ENCODE measurements at regions not wholly inside any gene's neighbourhood (a gene's known extent, or its start where the extent isn't known, plus 50 kb on each side); places are given as distances from the start of the nearest gene placed in this dataset.
"Not testable (repeated sequence)": the region's sequence is repeated elsewhere in the genome, so short reads cannot be mapped to it uniquely, and the experiment has no call there.

GRCh38 chr18:56438480-56438879 lies 199.9 kb downstream of the TXNL1 start:
- DNase-seq: not testable (repeated sequence)

DNA sequence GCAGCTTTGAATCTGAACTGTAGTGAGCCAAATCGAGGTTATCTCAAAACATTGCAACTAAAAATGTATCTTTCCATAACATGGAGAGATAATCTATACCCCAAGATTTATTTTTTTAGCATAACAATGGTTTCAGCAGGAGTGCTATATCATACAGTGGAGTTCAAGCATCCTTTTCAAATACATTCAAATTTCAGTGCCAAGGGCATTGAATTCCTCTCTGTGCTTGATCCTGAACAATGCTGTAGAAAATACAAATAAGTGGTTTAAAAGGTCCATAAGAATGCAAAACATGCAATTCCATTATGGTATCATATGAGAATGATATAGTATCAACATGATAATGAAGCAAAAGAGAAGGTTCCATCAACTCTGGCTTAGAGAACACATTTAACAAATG lies 201.7 kb downstream of the TXNL1 start:
- DNase-seq: no peak

DNA sequence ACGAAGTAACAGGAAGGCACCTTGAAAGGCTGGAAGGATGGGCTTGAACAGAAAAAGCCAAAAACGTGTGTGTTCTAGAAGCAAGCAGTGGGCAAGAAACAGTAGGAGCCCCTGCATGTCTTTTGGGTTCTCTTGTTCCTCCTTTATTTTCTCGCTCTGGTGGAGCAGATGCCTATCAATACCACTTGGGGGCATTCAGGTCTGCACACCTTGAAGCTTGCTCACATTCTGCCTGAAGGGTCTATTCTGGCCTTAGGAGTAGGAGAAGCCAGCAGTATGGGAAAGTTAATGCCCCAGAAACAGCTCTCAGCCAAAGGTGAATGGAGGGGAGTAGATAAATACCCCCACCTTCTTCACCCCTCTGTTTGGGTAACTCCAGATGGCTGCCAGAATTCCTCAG lies 204.5 kb downstream of the TXNL1 start:
- DNase-seq: no peak

DNA sequence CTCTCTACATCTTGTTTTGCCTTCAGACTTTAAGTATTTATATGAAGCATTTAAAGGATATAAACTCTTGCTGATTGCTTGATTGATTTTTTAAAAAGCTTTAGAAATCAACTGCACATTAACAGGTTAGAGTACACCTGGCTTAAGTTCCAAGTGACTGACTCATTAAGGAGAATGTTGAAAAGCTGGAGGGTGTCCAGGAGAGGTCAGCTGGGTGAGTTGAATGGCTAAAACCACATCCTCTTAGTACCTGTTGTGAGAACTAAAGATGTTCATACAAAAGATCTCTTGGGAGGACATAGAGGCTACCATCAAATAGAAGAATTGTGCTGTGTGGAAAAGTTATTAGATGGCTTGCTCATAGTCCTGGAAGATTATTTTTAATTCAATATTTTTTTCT lies 206.8 kb downstream of the TXNL1 start:
- DNase-seq: no peak

GRCh38 chr18:56423626-56424025 lies 214.8 kb downstream of the TXNL1 start:
- DNase-seq: no peak

DNA sequence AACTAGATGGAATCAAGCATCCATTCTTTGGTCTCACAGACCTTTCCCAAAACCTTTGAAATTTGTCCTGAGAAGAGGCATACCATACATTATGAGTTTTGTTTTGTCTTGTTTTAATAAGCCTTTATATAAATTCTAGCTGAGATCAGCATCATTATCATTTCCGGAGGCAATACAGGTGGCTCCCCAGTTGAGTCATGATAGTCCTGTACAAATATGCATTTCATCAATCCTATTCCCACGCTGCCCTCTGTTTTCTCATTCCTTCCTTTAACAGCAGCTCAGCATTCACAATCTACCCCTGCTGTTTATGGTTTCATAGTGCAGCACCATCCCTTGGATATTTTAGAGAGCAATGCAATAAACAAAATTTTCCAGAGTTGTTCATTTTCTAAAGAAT lies 216.7 kb downstream of the TXNL1 start:
- no peak for DNase-seq

GRCh38 chr18:56420868-56421267 lies 217.5 kb downstream of the TXNL1 start:
- DNase-seq: not testable (repeated sequence)

GRCh38 chr18:56414357-56414756 lies 224.0 kb downstream of the TXNL1 start:
- DNase-seq: no peak

- no peak for DNase-seq
Observed at GRCh38 chr18:56413862-56414261, 224.5 kb downstream of the TXNL1 start.

DNA sequence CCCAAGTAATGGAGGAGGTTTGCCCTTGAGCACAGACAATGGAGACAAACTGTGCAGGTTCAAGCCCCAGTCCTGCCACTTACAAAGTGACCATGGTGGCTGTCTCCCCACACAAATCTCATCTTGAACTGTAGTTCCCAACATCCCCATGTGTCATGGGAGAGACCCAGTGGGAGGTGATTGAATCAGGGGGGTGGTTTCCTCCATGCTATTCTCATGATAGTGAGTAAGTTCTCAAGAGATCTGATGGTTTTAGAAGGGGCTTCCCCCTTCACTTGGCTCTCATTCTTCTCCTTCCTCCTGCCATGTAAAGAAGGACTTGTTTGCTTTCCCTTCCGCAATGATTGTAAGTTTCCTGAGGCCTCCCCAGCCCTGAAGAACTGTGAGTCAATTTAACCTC lies 225.4 kb downstream of the TXNL1 start:
- DNase-seq: no peak

DNA sequence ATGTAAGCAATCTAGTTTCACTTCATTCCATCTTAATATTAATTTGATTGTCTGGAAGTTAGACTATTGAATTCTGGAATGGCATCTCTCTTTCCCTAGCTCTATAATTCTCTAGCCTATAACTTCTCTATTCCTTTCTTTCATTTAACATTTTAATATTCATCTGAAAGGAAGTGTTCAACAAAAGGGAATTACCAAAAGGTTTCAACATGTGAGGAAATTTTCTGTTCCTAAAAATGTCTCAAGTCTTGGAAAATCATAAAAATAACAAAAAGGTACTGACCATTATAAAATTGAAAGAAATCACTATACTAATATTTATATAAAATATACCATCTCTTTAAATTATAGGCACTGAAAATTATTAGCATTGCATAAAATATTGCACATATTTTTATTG lies 228.7 kb downstream of the TXNL1 start:
- no peak for DNase-seq

- no peak for DNase-seq
Observed at GRCh38 chr18:56407646-56408180, 230.7 kb downstream of the TXNL1 start.

- DNase-seq: no peak
Observed at GRCh38 chr18:56402872-56403516, 235.4 kb downstream of the TXNL1 start.

DNA sequence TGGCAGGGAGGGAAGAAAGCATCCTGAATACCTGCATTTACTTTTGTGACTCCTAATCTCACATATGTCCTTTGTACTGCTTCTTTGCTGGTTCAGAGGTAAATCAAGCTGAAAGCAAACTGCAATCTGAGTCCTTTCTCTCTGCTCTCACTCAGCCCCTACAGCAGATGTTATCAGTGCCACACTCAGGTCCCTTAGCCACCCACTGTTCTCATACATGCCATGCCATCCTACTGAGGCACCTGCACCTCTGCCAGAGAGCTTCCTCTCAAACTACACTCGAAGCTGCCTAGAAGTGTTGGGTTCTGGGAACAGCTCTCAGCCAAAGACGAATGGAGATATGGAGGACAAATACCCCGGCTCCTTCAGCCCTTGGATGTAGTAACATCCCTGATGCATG lies 244.5 kb downstream of the TXNL1 start:
- DNase-seq: no peak

DNA sequence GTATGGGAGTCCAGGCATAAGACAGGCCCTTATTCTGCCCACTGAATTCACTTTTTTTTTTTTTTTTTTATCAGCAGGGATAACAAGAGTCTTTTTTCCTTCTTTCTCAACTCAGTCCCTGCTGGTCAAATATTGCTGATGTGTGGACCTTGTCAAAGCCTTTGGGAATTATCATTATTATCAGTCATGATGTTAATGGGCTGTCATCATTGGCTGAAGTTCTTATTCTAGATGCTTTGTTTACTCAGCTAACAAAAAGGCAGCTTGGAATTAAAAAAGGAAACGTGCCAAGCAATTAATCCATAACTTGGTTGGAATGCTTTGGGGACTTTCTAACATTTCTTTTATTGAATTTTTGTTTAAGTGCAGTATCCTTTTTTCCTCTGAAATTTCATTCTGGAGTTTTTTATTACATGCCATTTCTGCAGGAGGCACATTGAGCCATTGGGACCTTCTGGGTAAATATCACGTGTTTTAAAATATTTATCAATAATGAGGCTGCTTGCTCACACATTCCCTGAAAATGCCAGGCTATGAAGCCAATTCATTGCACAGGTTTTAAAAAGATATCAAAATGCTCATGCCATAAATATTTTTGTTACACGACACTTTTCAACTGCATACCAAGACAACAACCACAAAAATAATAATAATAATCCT lies 246.3 kb downstream of the TXNL1 start:
- no peak for DNase-seq

DNA sequence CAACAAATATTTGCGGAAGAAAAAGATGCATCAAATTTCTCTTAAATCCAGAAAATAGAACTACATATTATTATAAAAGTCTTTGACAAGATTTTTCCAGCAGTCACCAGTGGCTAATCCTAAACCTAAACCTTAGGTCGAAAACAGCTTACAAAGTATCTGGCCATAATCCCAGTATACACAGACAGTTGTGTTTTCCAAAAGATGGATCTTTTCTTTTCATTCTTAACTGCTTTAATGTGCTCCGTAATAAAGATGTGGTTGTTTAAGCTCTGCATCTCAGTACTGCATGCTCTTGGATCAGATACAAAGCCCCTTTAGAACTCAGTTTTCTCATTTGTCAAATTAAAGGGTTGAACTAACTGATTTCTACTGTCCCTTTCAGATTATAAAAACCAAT lies 247.8 kb downstream of the TXNL1 start:
- no peak for DNase-seq

DNA sequence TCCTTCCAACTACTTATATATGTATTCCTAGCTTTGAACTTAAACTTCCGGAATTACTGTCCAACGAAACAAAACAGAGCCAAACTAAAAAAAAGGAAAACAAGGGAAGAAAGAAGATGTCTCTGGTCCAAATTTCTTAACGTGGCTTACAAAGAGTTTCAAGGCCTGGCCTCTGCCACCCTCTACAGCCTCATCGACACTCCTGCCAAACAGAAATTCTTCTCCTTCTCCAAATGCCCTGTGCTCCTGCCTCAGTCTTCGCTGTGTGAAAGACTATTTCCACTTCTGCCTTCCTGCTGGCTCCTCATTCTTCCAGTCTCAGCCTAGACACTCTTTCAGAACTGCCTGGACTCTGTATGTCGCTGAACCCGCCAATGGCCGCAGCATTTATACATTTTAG lies 249.2 kb downstream of the TXNL1 start:
- DNase-seq: no peak

GRCh38 chr18:56388571-56388970 lies 249.8 kb downstream of the TXNL1 start:
- DNase-seq: no peak

DNA sequence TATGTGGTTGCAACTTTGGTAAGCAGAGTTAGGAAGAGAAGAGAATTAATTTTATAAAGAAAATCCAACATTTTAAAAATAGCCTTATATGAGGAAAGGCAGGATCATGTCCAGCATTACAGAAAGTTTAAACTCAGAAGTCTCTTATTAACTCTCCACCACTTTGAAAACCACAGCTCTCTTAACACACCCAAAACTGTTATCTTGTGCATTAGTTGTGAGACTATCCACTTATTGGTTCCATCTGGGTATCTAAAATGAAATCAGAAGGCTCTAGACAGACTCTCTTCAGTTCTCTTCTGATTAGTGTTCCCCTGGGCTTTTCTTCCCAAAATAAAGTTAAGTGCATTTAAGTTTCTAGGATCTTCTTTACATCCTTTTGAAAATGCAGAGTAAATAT lies 251.5 kb downstream of the TXNL1 start:
- no peak for DNase-seq

GRCh38 chr18:56383349-56383748 lies 255.0 kb downstream of the TXNL1 start:
- no peak for DNase-seq

DNA sequence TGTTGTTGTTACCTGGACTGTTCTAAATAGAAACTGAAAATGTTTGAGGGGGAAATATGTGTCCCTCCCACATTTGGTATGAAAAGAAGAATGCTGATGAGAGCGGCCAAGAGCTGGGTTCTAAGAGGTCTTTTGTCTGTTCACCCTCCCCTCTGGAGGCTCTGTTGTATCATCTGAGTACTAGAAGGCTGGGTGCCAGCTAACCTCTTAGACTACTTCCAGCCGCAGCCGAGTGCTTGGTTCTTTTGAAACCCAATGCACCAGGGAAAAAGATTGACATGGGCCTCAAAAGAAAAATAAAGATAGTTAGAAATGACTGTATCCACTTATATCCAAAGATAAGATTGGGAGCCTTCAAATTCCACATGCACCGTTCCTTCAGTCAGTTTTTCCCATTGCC lies 255.9 kb downstream of the TXNL1 start:
- DNase-seq: no peak

- DNase-seq: no peak
Observed at GRCh38 chr18:56381196-56381595, 257.2 kb downstream of the TXNL1 start.

GRCh38 chr18:56380685-56381084 lies 257.7 kb downstream of the TXNL1 start:
- no peak for DNase-seq

- DNase-seq: no peak
Observed at GRCh38 chr18:56379256-56379655, 259.1 kb downstream of the TXNL1 start.

DNA sequence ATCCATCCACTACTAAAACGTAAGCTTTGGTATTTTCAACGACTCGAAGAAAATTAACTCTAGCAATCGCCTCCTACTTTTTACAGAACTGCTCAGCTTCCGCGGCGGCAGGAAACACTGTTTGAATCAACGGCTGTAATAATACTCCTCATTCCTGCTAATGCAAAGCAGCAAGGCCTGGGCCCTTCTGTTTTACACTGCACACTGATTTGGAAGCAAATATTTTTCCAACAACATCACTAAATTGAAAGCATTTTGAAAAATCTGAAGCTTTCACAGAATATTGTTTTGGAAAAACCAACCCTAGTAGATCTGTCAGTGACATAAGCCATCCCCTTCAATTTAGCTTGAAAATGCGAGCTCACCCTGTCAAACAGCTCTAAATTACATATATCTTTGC lies 261.2 kb downstream of the TXNL1 start:
- no peak for DNase-seq
